ENCODE measurements at regions not wholly inside any gene's neighbourhood (a gene's known extent, or its start where the extent isn't known, plus 50 kb on each side); places are given as distances from the start of the nearest gene placed in this dataset.

GRCh38 chr5:162485666-162486292 is 418.2 kb downstream of the GABRG2 start:
- BruUV-seq (replicated peaks) = no TSS peak
- no peaks in the 10 kb centered on the region for H3K9me1 ChIP-seq (replicated peaks; ENCODE audit: control insufficient read depth, extremely low read depth, insufficient read depth, low read length)
- H4K20me1 ChIP-seq (replicated peaks; ENCODE audit: control insufficient read depth, extremely low read depth, insufficient read depth, low read length) = no peaks in the 10 kb centered on the region
- H3K27ac ChIP-seq (ENCODE audit: insufficient read depth, low read depth, low read length) = no peak overlapping the region
- H2AFZ ChIP-seq (ENCODE audit: low read depth, low read length) = no peak overlapping the region
- H3K4me3 ChIP-seq (replicated peaks in 1 of 3; ENCODE audit: insufficient read depth in 1 of 3, low read depth in 1 of 3, low read length in 3 of 3) = no peak overlapping the region
- no peaks in the 10 kb centered on the region for H3K79me2 ChIP-seq (ENCODE audit: control insufficient read depth, insufficient read depth, low read length)
- dilution Hi-C loops (cut with MboI; ENCODE audit: extremely low pct_ligation_motif_present, low sequenced_read_pairs) = no loop called here
- intact Hi-C loops (cut with micrococcal nuclease) = no loop called here
- DNase-seq (ENCODE audit: low read depth, low spot score) = no peak
- POLR2A ChIA-PET = no interaction called here
- no peaks in the 10 kb centered on the region for H3K27me3 ChIP-seq (ENCODE audit: control insufficient read depth in 2 of 2, insufficient read depth in 2 of 2, low read length in 2 of 2)
- H3K4me1 ChIP-seq (ENCODE audit: control insufficient read depth, extremely low read depth, insufficient read depth, low read length) = no peaks in the 10 kb centered on the region
- FAIRE-seq = no peak
- TF ChIP-seq FOS (IDR thresholded peaks at IDR 0.05; ENCODE audit: borderline replicate concordance, insufficient read depth, low read length) (no peak), MYC (IDR thresholded peaks at IDR 0.05; ENCODE audit: low read depth, low read length) (no peak), CTCF (IDR thresholded peaks at IDR 0.05; ENCODE audit: extremely low read depth in 1 of 2, insufficient read depth in 1 of 2, low read depth in 1 of 2, low read length in 2 of 2) (no peak), EZH2 (IDR thresholded peaks at IDR 0.05; ENCODE audit: borderline replicate concordance, low read depth, low read length, severe bottlenecking) (no peak), POLR2A (IDR thresholded peaks at IDR 0.05; ENCODE audit: low read depth, low read length) (no peak), JUN (IDR thresholded peaks at IDR 0.05; ENCODE audit: borderline replicate concordance, insufficient read depth, insufficient read length, low read depth) (no peak), GATA2 (IDR thresholded peaks at IDR 0.05; ENCODE audit: insufficient read depth, insufficient read length, low read depth, low read length) (no peak), MAX (IDR thresholded peaks at IDR 0.05; ENCODE audit: insufficient read depth, insufficient read length) (no peak), POLR2AphosphoS5 (IDR thresholded peaks at IDR 0.05; ENCODE audit: insufficient read depth, low read depth, low read length) (no peak)
- no peaks in the 10 kb centered on the region for H3K36me3 ChIP-seq (ENCODE audit: control insufficient read depth in 2 of 2, extremely low read depth in 1 of 2, insufficient read depth in 2 of 2, low read length in 2 of 2)
- H3K4me2 ChIP-seq (ENCODE audit: insufficient read depth, low read length) = no peak overlapping the region
- H3K9ac ChIP-seq (replicated peaks; ENCODE audit: extremely low read depth, insufficient read depth, low read length) = no peak overlapping the region
- H3K9me3 ChIP-seq (replicated peaks; ENCODE audit: control insufficient read depth, insufficient read depth, low read length) = peaks cover 5% of the 10 kb centered on the region
- CTCF ChIA-PET = no interaction called here

All from endothelial cell of umbilical vein (primary cell).